Urinary bladder (tissue), 3 donors: ENCODE measurements at regions not wholly inside any gene's neighbourhood (a gene's known extent, or its start where the extent isn't known, plus 50 kb on each side); places are given as distances from the start of the nearest gene placed in this dataset.

Experiments
- DNase-seq: peaks from one replicate; pipeline ENCODE4 v3.0.0-alpha.2; 2015; ENCODE audit errors: extremely low spot score
- H3K27ac ChIP-seq: one replicate; pipeline ENCODE4 v1.5.1; 2013; ENCODE audit warnings: low read depth, mild to moderate bottlenecking, moderate library complexity
- H3K36me3 ChIP-seq: one replicate; pipeline ENCODE4 v1.6.1; 2013; ENCODE audit warnings: mild to moderate bottlenecking, moderate library complexity; ENCODE audit not compliant: insufficient read depth
- H3K4me1 ChIP-seq: one replicate; pipeline ENCODE4 v1.6.1; 2013; ENCODE audit warnings: mild to moderate bottlenecking, moderate library complexity; ENCODE audit not compliant: insufficient read depth
- H3K4me3 ChIP-seq: one replicate; pipeline ENCODE4 v1.5.1; 2013; ENCODE audit warnings: low read depth, low read length
- WGBS: extraction: QIAGEN DNeasy Blood & Tissue Kit; methylation state at CpG from one replicate; pipeline ENCODE4 v1.1.7; 2013; 5-methylcytosine and 5-hydroxymethylcytosine counted together
- donor health status: healthy with polysubstance abuse.
- donor health status: healthy.

DNA sequence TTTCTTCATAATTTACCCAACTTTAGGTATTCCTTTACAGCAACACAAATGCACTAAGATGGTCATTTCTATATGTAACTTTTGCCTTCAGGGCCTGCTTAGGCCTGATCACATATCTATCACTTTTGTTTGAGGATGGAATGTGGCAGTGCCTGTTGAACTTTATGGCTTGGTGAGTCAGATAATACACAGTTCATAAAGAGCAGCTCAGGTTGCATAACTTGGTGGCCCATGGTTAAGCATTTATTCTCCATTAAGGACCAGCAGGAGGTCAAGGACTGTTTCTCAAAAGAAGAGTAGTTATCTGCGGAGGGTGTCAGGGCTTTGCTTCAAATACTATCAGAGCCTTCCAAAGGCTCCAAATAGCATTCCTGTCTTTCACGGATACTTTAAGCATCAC is 124.1 kb upstream of the PDHA2 start:
- Histone ChIP-seq H3K4me3 (no peak overlapping the region), H3K27ac (no peak overlapping the region), H3K36me3 (no peaks in the 10 kb centered on the region), H3K4me1 (no peaks in the 10 kb centered on the region)
- WGBS = 87% methylated on average over 2 of the region's 2 CpGs
- DNase-seq = no peak

DNA sequence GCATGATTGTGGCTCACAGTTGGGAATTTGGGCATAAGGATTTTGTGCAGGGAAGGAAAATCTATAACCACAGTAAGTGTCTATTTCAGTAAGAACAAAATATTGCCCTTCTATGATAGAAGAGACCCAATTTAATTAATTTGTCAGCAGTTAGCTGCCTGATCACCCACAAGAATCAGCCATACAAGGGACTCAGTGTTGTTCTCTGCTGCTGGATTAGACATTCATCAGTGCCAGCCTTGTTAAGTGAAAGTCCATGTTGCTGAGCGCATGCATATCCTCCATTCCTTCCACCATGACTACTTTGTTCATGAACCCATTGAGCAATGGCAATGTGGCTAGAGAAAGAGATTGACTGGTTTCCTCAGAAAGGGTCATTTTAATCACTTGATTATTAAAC is 125.3 kb upstream of the PDHA2 start:
- H3K27ac ChIP-seq = no peak overlapping the region
- 98% methylated on average over 1 of the region's 1 CpG for WGBS

DNA sequence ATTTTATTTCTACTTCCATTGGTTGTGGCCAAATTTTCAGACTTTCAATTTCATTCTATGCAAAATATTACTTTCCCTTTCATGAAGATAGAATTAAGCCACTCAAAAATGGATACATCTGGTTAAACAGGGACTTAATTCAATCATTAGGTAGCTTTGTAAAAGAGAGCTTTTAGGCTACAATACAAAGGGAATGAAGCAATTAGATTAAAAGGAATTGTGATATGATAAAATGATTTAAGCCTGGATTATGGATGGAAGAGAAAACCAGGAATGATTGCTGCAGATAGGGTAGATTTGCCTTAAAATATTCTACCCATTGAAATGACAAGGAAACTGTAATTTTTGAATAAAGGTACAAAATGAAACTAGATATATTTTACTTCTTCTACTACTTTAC is 134.6 kb upstream of the PDHA2 start:
- Histone ChIP-seq H3K4me3 (no peak overlapping the region), H3K27ac (no peak overlapping the region), H3K36me3 (no peaks in the 10 kb centered on the region), H3K4me1 (no peaks in the 10 kb centered on the region)
- no peak for DNase-seq

More for the DNA sequence above, 125.3 kb upstream of the PDHA2 start:
- no peaks in the 10 kb centered on the region for H3K4me1 ChIP-seq
- DNase-seq = no peak
- no peak overlapping the region for H3K4me3 ChIP-seq
- H3K36me3 ChIP-seq = no peaks in the 10 kb centered on the region

DNA sequence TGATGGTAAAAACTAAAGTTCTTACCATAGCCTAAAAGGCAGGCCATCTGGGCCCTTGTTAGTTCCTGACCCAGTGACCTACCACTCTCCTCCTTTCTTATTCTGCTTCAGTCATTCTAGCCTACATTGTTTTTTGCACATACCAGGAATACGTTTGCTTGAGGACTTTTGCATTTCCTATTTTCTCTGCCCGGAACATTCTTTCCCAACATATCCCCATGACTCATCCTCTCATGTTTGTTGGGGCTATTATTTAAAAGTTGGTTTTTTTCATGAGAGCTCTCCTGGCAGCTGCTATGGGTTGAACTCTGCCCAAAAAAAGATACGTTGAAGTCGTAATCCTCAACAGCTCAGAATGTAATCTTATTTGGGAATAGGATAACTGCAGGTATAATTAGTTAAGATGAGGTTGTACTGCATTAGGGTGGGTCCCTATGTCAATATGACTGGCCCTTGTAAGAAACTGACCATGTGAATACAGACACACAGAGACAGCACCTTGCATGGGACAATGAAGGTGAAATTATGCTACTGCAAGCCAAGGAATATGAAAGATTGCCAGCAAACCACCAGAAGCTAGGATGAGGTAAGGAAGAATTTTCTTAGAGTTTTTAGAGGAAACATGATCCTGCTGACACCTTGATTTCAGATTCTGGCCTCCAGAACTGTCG is 138.3 kb upstream of the PDHA2 start:
- Histone ChIP-seq H3K4me1 (no peaks in the 10 kb centered on the region), H3K27ac (no peak overlapping the region), H3K36me3 (no peaks in the 10 kb centered on the region), H3K4me3 (no peak overlapping the region)
- 28% methylated on average over 5 of the region's 5 CpGs for WGBS
- no peak for DNase-seq

DNA sequence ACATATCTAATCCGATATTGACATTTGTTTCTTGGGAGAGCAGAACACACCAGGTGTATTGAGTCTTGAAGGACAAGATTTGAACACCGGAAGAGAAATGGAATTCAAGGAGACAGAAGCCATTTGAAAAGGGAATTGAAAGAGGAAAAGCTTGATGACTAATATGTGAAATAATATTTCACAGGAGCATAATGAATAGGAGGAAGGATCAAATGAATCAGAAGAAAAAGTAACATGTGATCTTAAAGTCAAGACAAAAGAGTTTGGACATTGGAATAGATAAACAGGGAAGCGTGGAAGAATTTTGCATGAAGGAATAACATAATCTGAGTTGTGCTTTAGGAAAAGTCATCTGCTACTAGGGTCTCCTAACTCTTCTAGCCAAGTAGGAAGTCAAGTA is 145.5 kb upstream of the PDHA2 start:
- Histone ChIP-seq H3K4me3 (no peak overlapping the region), H3K36me3 (no peaks in the 10 kb centered on the region), H3K27ac (no peak overlapping the region), H3K4me1 (no peaks in the 10 kb centered on the region)
- 95% methylated on average over 3 of the region's 3 CpGs for WGBS
- no peak for DNase-seq

DNA sequence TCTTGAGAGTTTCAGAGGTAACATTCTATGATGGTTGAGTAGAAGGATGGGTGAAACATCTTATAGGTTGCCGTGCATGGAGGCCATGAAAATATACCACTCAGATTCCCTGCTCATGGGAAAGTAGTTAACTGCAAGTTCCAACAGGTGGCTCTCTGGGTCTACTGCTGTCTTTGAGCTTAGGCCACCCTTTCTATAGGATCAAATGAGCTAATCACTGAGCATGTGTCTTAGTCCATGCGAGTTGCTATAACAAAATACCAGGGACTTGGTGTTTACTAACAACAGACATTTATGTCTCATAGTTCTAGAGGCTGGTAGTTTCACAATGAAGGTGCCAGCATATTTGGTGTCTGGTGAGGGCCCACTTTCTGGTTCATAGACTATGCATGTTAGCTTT is 144.8 kb upstream of the UNC5C start:
- DNase-seq = no peak
- no peak overlapping the region for H3K27ac ChIP-seq
- no peaks in the 10 kb centered on the region for H3K36me3 ChIP-seq
- H3K4me3 ChIP-seq = no peak overlapping the region
- no peaks in the 10 kb centered on the region for H3K4me1 ChIP-seq
- 49% methylated on average over 2 of the region's 2 CpGs for WGBS

DNA sequence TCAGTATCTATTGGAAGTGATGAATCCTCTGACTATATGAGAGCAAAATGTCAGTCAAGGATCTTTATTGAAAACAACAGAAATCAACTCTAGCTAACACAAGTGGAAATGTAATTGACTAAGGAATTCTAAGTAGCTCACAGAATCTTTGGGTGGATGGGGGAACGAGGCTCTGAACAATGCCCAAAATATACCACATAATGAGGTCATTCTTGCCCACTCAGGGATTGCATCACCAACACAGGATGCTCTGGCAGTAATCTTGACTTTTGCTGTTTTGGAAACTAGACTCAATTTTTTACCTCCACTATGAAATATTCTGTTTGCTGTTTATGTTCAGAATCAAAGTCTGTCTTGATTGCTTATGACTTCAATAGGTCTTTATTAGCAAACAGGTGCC is 127.4 kb upstream of the UNC5C start:
- no peak for DNase-seq
- Histone ChIP-seq H3K4me3 (no peak overlapping the region), H3K4me1 (peaks cover 2% of the 10 kb centered on the region), H3K36me3 (no peaks in the 10 kb centered on the region), H3K27ac (no peak overlapping the region)
- 74% methylated on average over 1 of the region's 1 CpG for WGBS

DNA sequence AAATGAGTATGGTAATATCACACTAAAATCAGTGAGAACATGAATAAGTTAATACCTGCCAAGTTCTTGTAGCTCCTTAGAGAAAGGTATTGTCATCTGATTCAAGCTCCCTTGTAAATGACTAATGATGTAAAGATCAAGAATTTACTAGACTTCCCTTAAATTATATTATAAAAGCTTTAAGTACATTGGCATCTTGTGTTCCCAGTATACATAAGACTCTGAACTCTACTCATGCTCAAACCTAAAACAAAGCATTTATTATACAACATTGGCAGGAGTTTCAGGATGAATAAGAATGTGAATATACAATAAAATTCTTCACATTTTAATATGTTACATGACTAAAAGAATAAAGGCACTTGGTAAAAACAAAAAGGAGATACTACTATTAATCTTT is 126.8 kb upstream of the UNC5C start:
- H3K4me3 ChIP-seq = no peak overlapping the region
- peaks cover 2% of the 10 kb centered on the region for H3K4me1 ChIP-seq
- DNase-seq = peak; percentile 6
- no peaks in the 10 kb centered on the region for H3K36me3 ChIP-seq
- no peak overlapping the region for H3K27ac ChIP-seq

DNA sequence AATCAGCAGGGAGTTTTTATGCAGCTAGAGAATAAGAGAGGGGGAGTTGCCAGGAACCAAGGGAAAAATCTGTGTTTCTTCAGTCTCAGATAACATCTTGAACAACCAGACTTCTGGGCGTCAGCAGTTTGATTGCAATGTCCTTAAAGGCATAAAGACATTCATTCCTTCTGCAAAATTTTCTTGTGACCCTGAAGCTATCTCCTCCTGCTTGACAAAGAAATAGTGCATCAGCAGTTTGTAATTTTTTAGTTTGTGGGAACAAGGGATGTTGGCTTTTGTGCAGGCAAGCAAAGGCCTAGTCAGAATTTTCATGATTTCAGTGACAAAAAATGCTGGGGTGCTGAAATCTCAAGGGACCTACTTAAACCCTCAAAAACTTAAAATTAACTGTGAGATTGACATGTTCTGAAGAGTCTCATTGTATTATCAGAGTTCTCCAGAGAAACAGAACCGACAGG is 125.8 kb upstream of the UNC5C start:
- Histone ChIP-seq H3K27ac (no peak overlapping the region), H3K4me3 (no peak overlapping the region), H3K4me1 (peaks cover 2% of the 10 kb centered on the region), H3K36me3 (no peaks in the 10 kb centered on the region)
- DNase-seq = peak; percentile 25
- WGBS = 48% methylated on average over 2 of the region's 2 CpGs

DNA sequence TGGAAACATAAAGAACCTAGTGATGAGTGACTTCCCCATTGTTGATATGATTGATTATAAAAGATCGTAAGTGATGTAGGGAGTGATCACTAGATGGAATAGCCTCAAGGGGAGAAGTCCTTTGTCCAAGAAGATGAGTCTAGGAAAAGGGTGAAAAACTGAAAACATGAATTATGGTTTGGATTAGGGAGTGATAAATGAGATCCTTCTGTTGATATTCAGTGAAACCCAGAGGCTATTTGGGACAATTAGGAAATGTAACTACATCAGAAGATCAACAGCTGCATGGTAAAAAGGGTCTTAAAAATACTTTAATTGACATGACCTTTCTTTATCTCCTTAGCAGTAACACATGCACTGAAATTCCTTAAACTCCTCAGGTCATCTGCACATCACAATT is 124.0 kb upstream of the UNC5C start:
- 92% methylated on average over 1 of the region's 1 CpG for WGBS
- Histone ChIP-seq H3K27ac (no peak overlapping the region), H3K4me3 (no peak overlapping the region), H3K36me3 (no peaks in the 10 kb centered on the region), H3K4me1 (peaks cover 2% of the 10 kb centered on the region)
- DNase-seq = no peak

DNA sequence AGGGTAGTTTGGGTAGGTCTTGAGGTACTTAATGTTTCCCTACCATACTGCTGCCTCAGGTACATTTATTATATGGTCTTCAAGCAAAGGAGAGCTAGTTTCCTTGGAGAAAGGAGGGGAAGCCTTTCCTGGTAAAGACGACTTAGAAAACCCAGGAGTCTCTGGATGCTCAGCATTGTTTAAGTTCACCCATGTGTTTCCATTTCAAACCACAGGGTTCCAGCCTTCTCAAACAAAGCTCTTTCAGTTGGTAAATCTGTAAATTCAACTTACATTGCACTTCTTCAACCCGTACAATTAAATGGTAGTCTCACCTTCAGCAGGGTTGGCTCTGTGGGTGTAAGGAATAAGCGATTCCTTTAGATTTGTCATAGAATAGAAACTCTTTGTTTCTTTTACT is 111.9 kb upstream of the UNC5C start:
- Histone ChIP-seq H3K27ac (no peak overlapping the region), H3K4me1 (no peaks in the 10 kb centered on the region), H3K36me3 (no peaks in the 10 kb centered on the region), H3K4me3 (no peak overlapping the region)
- DNase-seq = no peak
- WGBS = 87% methylated on average over 3 of the region's 3 CpGs

DNA sequence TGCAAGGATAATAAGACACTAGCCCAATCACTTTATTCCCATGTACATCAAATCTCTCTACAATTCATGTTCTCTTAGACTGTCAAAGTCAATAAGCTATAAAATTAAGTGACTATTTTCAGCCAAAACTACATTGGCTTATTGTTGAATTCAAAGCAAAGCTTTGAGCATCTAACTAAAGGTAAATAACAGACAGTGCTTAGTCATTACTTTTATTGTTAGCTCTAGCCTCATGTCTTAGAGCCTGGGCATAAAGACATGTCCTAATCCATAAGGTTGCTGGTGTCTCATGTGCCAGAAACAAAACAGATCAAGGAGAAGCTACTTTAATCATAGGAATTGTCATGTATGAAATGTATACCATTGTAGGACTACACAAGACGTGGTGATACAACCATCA is 103.1 kb upstream of the UNC5C start:
- DNase-seq = no peak
- WGBS = 90% methylated on average over 1 of the region's 1 CpG
- Histone ChIP-seq H3K4me3 (no peak overlapping the region), H3K27ac (no peak overlapping the region), H3K36me3 (no peaks in the 10 kb centered on the region), H3K4me1 (no peaks in the 10 kb centered on the region)

DNA sequence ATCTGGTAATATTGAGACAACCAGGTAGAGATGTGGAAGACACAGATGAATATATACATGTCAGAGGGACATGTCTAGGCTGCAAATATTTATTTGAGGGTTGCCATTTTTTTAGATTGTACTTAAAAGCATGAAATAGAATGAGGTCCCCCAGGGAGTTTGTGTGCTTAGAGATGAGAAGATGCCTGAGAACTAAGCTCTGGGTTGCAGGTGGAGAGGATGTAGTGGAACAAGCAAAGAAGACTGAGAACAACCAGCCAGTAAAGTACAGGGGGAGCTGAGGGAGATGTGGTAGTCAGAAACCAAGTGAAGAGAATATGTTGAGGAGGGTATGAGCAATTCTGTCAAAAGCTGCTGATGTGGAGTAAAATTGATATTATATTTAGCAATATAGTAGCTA is 95.6 kb upstream of the UNC5C start:
- no peak overlapping the region for H3K27ac ChIP-seq
- H3K4me3 ChIP-seq = no peak overlapping the region
- no peaks in the 10 kb centered on the region for H3K36me3 ChIP-seq
- no peak for DNase-seq
- H3K4me1 ChIP-seq = no peaks in the 10 kb centered on the region

DNA sequence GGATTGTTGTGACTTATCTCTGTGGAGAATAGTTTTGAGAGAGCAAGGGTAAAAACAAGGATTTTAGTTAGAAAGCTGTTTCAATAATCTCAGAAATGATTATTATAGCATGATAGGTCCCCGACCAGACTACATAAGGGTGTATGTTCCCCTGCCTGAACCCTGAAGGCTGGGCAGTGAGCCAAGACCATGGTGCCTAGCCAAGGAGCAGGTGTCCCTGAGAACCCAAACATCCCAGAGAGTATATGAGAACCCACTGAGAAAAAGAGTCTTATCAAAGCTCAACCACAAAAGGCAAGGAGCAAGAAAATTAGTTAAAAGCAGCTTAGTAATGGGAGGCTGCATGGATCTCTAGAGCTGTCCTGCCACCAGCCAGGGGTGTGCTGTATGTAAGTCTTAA is 94.9 kb upstream of the UNC5C start:
- Histone ChIP-seq H3K4me1 (no peaks in the 10 kb centered on the region), H3K4me3 (no peak overlapping the region), H3K27ac (no peak overlapping the region), H3K36me3 (no peaks in the 10 kb centered on the region)
- DNase-seq = no peak
- 49% methylated on average over 1 of the region's 1 CpG for WGBS

DNA sequence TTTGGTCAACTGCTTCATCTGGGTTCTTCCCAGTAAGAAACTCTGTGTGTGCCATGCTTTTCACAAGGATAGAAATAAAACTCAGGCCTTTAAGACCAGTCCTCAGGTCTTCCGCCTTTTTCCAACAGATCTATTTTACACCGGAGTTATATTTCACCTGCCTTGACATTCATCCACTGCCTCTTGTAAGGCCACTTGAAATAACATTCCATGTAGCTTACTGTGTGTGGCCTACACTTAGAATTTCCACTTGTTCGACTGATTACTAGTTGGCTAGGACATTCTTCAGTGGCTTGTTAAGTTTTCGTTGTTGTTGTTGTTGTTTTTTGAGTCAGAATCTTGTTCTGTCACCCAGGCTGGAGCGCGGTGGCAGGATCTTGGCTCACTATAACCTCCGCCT is 92.8 kb upstream of the UNC5C start:
- H3K4me3 ChIP-seq = no peak overlapping the region
- H3K36me3 ChIP-seq = no peaks in the 10 kb centered on the region
- no peak for DNase-seq
- no peak overlapping the region for H3K27ac ChIP-seq
- no peaks in the 10 kb centered on the region for H3K4me1 ChIP-seq
- WGBS = 98% methylated on average over 7 of the region's 7 CpGs
